Naive B cell (primary cell): ENCODE measurements at regions not wholly inside any gene's neighbourhood (a gene's known extent, or its start where the extent isn't known, plus 50 kb on each side); places are given as distances from the start of the nearest gene placed in this dataset.

ENCODE experiments used
- ATAC-seq, 2 donors: fragments of 150-1000 bp; cut with Tn5 transposase; 2 replicates each; pipeline ENCODE4 v1.10.0; 2021; ENCODE audit warnings: low read depth in 2 of 2, mild to moderate bottlenecking in 2 of 2, moderate library complexity in 2 of 2
- DNase-seq: peaks from one replicate; pipeline ENCODE4 v3.0.0; 2022
- H3K27ac Mint-ChIP-seq, 6 donors: one replicate each; pipeline ENCODE4 v1.8.0; 2020 to 2022; ENCODE audit warnings: mild to moderate bottlenecking in 6 of 6, mixed read lengths in 6 of 6, moderate library complexity in 5 of 6, inconsistent platforms in 2 of 6
- H3K27me3 Mint-ChIP-seq, 3 donors: one replicate each; pipeline ENCODE4 v1.8.0; 2021 to 2022; ENCODE audit warnings: mixed read lengths in 3 of 3, mild to moderate bottlenecking in 1 of 3
- H3K36me3 Mint-ChIP-seq, 2 donors: one replicate each; pipeline ENCODE4 v1.8.0; 2020 to 2022; ENCODE audit warnings: mixed read lengths in 2 of 2, inconsistent platforms in 1 of 2, mild to moderate bottlenecking in 1 of 2
- H3K4me1 Mint-ChIP-seq, 3 donors: one replicate each; pipeline ENCODE4 v1.8.0; 2020 to 2022; ENCODE audit warnings: mixed read lengths in 3 of 3, inconsistent platforms in 1 of 3, mild to moderate bottlenecking in 1 of 3, moderate library complexity in 1 of 3
- H3K4me3 Mint-ChIP-seq, 8 donors: one replicate each; pipeline ENCODE4 v1.8.0; 2020 to 2022; ENCODE audit warnings: mild to moderate bottlenecking in 8 of 8, mixed read lengths in 8 of 8, moderate library complexity in 8 of 8, inconsistent platforms in 2 of 8
- H3K9me3 Mint-ChIP-seq, 7 donors: one replicate each; pipeline ENCODE4 v1.8.0; 2020 to 2022; ENCODE audit warnings: mixed read lengths in 7 of 7, mild to moderate bottlenecking in 5 of 7, inconsistent platforms in 2 of 7, moderate library complexity in 1 of 7

DNA sequence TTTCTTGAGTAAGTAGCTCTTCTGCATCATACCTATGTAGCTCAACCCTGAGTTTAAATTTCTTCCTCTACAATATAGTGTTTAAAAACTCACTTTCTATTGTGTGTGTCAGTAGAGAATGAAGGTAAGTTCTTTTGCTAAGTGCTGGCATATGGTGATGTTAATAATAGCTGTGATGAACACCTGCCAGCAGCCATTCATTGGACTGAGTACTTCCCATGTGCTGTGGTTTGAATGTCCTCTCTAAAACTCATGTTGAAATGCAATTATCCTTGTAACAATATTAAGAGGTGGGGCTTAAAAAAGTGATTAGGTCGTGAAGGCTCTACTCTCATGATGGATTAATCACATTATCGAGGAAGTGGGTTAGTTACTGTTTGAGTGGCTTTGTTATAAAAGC is 645.2 kb upstream of the RGMB start:
- peaks cover 0 to 8% (median 2%) of the 10 kb centered on the region in 7 donors for H3K9me3 Mint-ChIP-seq
- DNase-seq (no peak), ATAC-seq (no peak)
- H3K27me3 Mint-ChIP-seq, result no peaks in the 10 kb centered on the region
- no peaks in the 10 kb centered on the region for H3K4me1 Mint-ChIP-seq
- no peak overlapping the region for H3K27ac Mint-ChIP-seq
- no peaks in the 10 kb centered on the region for H3K36me3 Mint-ChIP-seq
- H3K4me3 Mint-ChIP-seq, result no peak overlapping the region

DNA sequence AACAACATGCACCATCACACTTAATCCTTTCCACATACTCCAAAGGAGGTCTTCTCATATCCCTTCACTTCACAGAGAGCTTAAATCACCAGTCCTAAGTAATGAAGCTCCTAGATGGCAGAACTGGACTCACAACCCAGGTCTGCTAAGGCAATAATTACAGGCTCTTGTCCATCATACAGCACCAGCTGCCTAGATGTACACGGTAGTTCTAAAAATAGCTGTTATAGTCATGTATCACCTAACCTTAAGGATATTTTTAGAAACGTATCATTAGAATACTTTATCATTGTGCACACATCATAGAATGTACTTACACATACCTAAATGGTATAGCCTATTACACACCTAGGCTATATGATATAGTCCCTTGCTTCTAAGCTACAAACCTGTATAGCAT is 644.6 kb upstream of the RGMB start:
- Mint-ChIP-seq H3K27ac (no peak overlapping the region), H3K4me1 (no peaks in the 10 kb centered on the region), H3K27me3 (no peaks in the 10 kb centered on the region), H3K4me3 (no peak overlapping the region), H3K9me3 (peaks cover 0 to 8% (median 5%) of the 10 kb centered on the region in 7 donors), H3K36me3 (no peaks in the 10 kb centered on the region)
- DNase-seq, result no peak
- ATAC-seq, result no peak

DNA sequence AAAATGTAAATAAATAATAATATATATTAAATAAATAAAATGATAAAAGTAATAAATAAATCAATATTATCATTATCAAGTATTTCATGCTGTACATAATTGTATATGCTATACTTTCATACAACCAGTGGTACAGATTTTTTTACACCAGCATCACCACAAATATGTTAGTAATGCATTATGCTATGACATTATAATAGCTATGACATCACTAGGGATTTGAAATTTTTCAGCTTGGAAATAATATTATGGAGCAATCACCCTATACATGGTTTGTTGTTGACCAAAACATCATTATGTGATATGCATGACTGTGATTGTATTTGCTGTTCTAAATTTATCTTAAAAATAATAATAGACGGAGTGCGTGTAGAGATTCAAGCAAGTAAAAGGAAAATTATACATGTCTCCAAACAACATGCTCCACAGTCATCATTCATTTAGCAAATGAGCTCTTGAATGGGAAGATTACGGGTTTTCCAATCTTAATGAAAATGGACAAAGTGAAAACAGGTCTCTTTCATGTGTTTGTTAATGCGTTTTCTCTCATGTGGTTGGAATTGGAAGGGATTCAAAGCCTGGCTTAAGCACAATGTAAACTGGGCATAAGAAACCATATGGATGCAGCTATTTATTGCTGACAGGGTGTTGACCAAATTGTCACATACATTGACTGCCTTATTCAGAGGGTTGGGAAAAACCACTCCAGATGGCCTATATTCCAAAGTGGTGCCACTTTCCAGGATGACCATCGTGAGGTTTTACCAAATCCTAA is 643.0 kb upstream of the RGMB start:
- Mint-ChIP-seq H3K4me1 (no peaks in the 10 kb centered on the region), H3K4me3 (no peak overlapping the region), H3K27me3 (no peaks in the 10 kb centered on the region), H3K27ac (no peak overlapping the region), H3K36me3 (no peaks in the 10 kb centered on the region), H3K9me3 (peaks cover 0 to 8% (median 2%) of the 10 kb centered on the region in 7 donors)
- DNase-seq (no peak), ATAC-seq (no peak)

DNA sequence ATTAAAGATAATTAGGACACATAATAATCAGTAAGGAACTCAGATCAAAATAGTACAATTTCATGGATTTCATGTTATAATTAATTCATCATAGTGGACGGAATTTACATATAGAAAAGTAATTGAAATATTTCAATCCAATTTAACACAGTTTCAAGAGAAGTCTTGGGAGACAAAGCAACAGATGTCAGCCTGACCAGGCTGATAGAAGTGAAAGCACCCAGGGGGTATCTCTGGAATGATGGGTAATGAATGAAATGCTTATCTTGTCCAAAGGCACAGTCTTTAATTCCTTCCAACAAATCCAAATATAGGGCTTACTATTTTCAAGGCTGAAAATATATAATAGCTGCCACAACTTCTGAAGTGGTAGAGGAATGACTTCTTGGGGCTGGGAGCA is 629.3 kb upstream of the RGMB start:
- ATAC-seq (no peak), DNase-seq (no peak)
- Mint-ChIP-seq H3K9me3 (peaks cover 0 to 4% (median 2%) of the 10 kb centered on the region in 7 donors), H3K27ac (no peak overlapping the region), H3K27me3 (no peaks in the 10 kb centered on the region), H3K4me1 (no peaks in the 10 kb centered on the region), H3K36me3 (no peaks in the 10 kb centered on the region), H3K4me3 (no peak overlapping the region)

DNA sequence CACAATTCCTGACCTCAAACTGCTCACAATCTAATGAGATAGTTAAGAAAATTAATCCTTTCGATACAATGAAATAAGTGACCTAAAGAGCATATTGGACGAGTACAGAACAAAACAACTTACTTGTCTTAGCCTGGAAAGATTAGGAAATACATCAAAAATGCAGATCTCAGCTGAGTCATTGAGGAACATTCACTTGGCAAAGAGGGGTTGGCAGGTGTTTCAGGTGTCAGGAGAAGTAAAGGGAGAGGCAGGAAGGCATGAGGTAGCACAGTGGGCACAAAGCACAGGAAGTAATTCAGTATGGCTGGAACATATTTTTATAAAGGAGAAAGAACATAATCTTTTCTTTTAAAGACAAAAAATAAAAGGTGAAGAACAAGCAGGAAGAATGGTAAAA is 628.8 kb upstream of the RGMB start:
- ATAC-seq, result no peak
- no peak for DNase-seq
- Mint-ChIP-seq H3K27ac (no peak overlapping the region), H3K36me3 (no peaks in the 10 kb centered on the region), H3K4me3 (no peak overlapping the region), H3K27me3 (no peaks in the 10 kb centered on the region), H3K4me1 (no peaks in the 10 kb centered on the region), H3K9me3 (peaks cover 0 to 3% (median 1%) of the 10 kb centered on the region in 7 donors)

DNA sequence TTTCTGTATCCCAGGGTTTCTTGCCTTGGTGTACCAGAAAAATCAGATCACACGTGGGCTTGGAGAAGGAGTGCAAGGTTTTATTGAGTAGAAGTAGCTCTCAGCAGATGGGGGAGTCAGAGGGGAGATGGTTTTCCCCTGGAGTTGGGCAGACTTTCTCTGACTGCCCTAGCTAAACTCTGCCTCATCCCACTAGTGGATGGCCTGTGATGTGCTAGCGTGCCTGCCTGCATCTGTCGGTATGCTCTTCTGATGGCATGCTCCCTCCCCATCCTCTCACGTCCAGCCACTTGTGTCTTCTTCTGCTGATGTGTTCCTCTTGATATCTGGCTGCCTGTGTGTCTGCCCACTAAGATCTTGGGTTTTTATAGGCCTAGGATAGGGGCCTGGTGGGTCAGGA is 616.1 kb upstream of the RGMB start:
- no peaks in the 10 kb centered on the region for H3K4me1 Mint-ChIP-seq
- no peaks in the 10 kb centered on the region for H3K27me3 Mint-ChIP-seq
- H3K4me3 Mint-ChIP-seq, result no peak overlapping the region
- no peaks in the 10 kb centered on the region for H3K36me3 Mint-ChIP-seq
- DNase-seq (no peak), ATAC-seq (no peak)
- no peak overlapping the region for H3K27ac Mint-ChIP-seq
- peaks cover 0 to 5% (median 3%) of the 10 kb centered on the region in 7 donors for H3K9me3 Mint-ChIP-seq

DNA sequence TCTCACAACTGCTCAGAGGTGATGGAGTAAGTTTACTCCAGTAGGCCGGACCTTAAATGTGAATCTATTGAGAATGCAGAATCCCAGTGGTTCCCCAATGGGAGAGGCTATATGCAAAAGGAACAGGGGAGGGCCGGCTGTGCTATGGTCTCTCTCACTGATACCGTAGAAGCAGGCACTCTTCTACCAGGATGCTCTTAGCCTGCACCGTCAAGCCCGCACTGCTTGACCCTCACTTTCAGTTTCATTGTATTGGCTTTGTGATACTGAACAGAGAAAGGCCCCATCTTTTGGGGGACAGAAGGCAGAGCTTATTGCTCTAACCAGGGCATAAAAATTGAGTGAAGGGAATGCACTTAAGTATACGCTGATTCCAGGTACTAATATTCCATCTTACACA is 615.0 kb upstream of the RGMB start:
- no peak overlapping the region for H3K4me3 Mint-ChIP-seq

DNA sequence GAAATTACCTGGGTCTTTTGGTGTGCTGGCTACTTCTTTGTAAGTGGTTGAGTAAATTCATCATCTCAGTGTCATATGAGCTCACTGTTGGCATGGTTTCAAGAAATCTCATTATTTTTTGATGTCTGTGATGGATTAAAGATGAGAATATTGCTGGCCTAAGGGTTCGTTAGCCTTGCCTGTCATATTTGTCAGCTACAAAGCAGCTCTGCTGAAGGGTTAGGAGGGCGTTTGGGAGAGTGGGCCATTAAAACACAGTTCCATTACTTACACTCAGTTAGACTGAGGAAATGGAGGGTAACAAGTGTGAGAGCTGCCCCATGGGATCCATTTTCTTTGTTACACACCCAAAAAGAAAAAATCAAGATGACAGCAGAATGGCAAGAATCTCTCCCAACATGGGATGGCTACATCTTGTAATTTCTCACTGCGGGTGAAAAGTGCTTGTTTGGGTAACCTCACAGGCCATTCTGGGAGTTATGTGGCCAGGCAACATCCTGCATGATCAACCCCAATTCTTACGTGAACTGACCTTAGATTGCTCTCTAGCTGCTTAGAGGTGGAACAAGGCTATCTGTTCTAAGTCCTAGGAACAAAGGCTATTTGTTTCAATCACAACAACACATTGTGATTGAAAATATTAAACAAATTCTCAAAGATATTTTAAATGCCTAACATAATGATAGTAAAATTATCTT is 609.5 kb upstream of the RGMB start:
- ATAC-seq, result no peak
- no peak overlapping the region for H3K27ac Mint-ChIP-seq

More for the DNA sequence above, 615.0 kb upstream of the RGMB start:
- DNase-seq, result no peak
- no peaks in the 10 kb centered on the region for H3K4me1 Mint-ChIP-seq
- H3K27ac Mint-ChIP-seq, result no peak overlapping the region
- no peaks in the 10 kb centered on the region for H3K27me3 Mint-ChIP-seq
- ATAC-seq, result no peak
- peaks cover 0 to 5% (median 3%) of the 10 kb centered on the region in 7 donors for H3K9me3 Mint-ChIP-seq
- H3K36me3 Mint-ChIP-seq, result no peaks in the 10 kb centered on the region

DNA sequence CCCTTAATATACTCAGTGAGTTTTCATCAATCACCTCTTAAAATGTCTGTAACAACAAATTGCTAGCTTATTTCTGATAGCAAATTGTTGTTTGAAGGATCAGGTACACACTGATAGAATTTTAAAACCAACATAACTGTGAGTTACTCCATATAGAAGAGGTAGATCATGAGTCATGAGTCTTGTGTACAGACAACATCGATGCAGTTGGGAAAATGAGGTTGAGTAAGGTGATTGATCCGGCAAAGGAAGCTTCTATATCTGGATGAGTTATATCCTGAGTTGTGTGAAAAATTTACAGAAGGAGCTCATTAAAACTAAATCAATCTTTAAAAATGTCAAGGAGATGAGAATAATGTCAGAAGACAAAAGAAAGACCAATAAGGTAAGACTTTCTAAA is 604.6 kb upstream of the RGMB start:
- Mint-ChIP-seq H3K27me3 (no peaks in the 10 kb centered on the region), H3K9me3 (no peaks in the 10 kb centered on the region), H3K4me1 (no peaks in the 10 kb centered on the region), H3K4me3 (no peak overlapping the region), H3K27ac (no peak overlapping the region), H3K36me3 (no peaks in the 10 kb centered on the region)
- DNase-seq, result no peak
- ATAC-seq, result no peak

More for the DNA sequence above, 609.5 kb upstream of the RGMB start:
- H3K4me1 Mint-ChIP-seq, result no peaks in the 10 kb centered on the region
- H3K9me3 Mint-ChIP-seq, result peaks cover 0 to 3% (median 0%) of the 10 kb centered on the region in 7 donors
- no peaks in the 10 kb centered on the region for H3K36me3 Mint-ChIP-seq
- no peaks in the 10 kb centered on the region for H3K27me3 Mint-ChIP-seq
- no peak for DNase-seq
- no peak overlapping the region for H3K4me3 Mint-ChIP-seq

DNA sequence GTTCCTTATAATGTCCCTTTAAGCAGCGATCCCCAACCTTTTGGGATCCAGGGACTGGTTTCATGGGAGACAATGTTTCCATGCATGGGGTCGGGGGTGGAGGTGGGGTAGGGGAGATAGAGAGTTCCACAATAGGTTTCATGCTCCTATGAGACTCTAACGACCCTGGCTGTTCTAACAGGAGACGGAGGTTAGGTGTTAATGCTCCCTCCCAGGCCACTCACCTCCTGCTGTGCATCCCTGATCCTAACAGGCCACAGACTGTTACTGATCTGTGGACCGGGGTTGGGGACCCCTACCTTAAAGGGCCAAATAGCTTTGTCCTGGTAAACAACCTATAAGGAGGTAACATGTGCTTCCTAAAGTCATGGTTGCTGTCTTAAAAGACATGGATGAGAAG is 602.5 kb upstream of the RGMB start:
- Mint-ChIP-seq H3K36me3 (no peaks in the 10 kb centered on the region), H3K27ac (no peak overlapping the region), H3K4me1 (no peaks in the 10 kb centered on the region), H3K27me3 (no peaks in the 10 kb centered on the region), H3K9me3 (no peaks in the 10 kb centered on the region), H3K4me3 (no peak overlapping the region)
- DNase-seq (no peak), ATAC-seq (no peak)

DNA sequence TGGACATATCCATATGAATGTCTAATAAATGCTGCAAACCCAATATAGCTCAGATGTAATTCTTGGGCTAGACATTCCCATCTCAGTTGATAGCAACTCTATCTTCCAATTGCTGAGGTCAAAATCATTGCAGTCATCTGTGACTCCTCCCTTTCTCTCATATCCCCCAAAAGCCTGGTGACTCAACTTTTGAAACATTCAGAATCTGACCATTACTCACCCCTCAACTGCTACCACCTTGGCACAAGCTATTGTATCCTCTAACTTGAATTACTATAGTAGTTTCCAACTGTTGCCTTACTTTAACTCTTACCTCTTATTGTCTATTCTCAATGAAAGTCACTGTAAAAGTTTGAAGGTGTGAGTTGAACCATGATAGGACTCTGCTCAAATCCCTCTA is 600.1 kb upstream of the RGMB start:
- H3K36me3 Mint-ChIP-seq, result no peaks in the 10 kb centered on the region
- no peaks in the 10 kb centered on the region for H3K27me3 Mint-ChIP-seq
- ATAC-seq, result no peak
- no peak for DNase-seq
- H3K4me3 Mint-ChIP-seq, result no peak overlapping the region
- H3K27ac Mint-ChIP-seq, result no peak overlapping the region
- peaks cover 0 to 8% (median 2%) of the 10 kb centered on the region in 7 donors for H3K9me3 Mint-ChIP-seq
- no peaks in the 10 kb centered on the region for H3K4me1 Mint-ChIP-seq

DNA sequence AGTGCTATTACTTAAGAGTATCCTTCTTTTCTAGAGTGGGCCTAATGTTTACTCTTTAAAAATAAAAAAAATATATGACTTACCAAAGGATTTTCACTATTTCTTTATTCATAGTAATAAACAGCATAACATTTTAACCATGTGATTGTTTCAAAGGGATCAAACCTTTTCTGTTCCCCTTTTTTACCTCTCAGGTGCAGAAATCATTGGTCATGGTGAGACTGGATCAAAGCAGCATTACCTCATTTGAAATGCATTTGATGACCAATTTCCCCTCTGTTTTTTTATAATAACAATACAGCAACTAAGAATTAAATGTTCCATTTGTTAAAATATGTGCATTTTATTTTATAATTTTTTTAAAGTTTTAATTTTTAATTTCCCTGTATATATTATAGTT is 598.0 kb upstream of the RGMB start:
- no peak overlapping the region for H3K27ac Mint-ChIP-seq
- no peak overlapping the region for H3K4me3 Mint-ChIP-seq
- H3K36me3 Mint-ChIP-seq, result no peaks in the 10 kb centered on the region
- peaks cover 0 to 8% (median 3%) of the 10 kb centered on the region in 7 donors for H3K9me3 Mint-ChIP-seq
- no peaks in the 10 kb centered on the region for H3K4me1 Mint-ChIP-seq
- ATAC-seq (no peak), DNase-seq (no peak)
- H3K27me3 Mint-ChIP-seq, result no peaks in the 10 kb centered on the region

DNA sequence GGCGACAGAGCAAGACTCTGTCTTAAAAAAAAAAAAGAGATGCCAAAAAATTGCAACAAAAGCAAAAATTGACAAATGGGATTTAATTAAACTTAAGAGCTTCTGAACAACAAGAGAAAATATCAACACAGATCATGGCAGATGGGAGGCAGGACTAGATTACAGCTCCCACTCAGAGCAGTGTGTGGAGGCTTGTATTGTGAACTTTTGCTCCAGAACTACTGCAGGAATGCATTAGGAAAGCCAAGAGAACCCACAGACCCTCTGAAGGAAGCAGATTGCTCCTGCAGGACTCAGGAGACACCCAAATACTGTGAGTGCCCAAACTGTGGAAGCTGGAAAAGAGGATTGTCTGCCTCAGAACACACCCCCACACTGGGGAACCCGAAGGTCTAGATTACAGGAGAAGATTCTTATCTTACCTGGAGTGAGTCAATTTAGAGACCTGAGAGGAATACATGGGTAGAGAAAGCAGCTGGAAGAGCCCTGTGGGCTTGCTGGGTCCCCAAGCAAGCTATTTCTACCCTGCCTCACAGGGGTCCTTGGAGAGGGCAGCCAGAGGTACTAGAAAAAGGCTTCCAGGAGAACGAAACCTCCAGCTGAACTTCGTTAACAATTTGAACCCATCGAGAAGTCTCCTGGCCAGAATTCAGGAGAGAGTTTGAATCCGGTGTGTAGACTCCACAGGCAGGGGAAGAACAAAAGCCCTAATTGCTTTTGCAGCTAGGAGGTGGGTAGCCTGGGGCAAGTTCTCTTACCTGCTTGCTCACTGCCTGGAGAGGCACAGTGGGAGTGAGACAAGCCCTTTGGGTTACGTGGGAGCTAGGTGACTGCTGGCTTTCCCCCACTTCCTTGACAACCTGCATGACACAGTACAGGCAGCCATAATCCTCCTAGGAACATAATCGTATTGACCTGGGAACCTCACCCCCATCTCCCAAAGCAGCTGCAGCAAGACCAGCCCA is 593.4 kb upstream of the RGMB start:
- Mint-ChIP-seq H3K27ac (no peak overlapping the region), H3K4me1 (no peaks in the 10 kb centered on the region), H3K36me3 (no peaks in the 10 kb centered on the region), H3K27me3 (no peaks in the 10 kb centered on the region), H3K9me3 (peaks cover 0 to 20% (median 4%) of the 10 kb centered on the region in 7 donors), H3K4me3 (no peak overlapping the region)
- DNase-seq (no peak), ATAC-seq (no peak)
